Gastroesophageal sphincter (tissue), 3 donors: ENCODE measurements at regions not wholly inside any gene's neighbourhood (a gene's known extent, or its start where the extent isn't known, plus 50 kb on each side); places are given as distances from the start of the nearest gene placed in this dataset.

Experiments used
- EP300 ChIP-seq: sonication (generic); formaldehyde crosslinking; IDR thresholded peaks from one replicate; pipeline ENCODE4 v1.6.1; 2017; ENCODE audit warnings: antibody characterized with exemption, mild to moderate bottlenecking
- POLR2A ChIP-seq, 2 donors: fragments of 450-650 bp; IDR thresholded peaks; one replicate each; pipeline ENCODE4 v1.6.1; 2017; ENCODE audit warnings: antibody characterized with exemption in 2 of 2, mild to moderate bottlenecking in 2 of 2, moderate library complexity in 1 of 2
- POLR2AphosphoS5 ChIP-seq: sonication (generic); formaldehyde crosslinking; IDR thresholded peaks from one replicate; pipeline ENCODE4 v1.6.1; 2017; ENCODE audit warnings: antibody characterized with exemption
- TF ChIP-seq, protein P1 (sequence below), 4 experiments: fragments of 200-600 bp in 2 of 4; fragments of 450-650 bp in 2 of 4; sonication (generic) in 1 of 4; IDR thresholded peaks; one replicate each; pipeline ENCODE4 v1.5.1; 2017 to 2019; ENCODE audit warnings: antibody characterized with exemption in 4 of 4, mild to moderate bottlenecking in 2 of 4, moderate library complexity in 2 of 4

DNA sequence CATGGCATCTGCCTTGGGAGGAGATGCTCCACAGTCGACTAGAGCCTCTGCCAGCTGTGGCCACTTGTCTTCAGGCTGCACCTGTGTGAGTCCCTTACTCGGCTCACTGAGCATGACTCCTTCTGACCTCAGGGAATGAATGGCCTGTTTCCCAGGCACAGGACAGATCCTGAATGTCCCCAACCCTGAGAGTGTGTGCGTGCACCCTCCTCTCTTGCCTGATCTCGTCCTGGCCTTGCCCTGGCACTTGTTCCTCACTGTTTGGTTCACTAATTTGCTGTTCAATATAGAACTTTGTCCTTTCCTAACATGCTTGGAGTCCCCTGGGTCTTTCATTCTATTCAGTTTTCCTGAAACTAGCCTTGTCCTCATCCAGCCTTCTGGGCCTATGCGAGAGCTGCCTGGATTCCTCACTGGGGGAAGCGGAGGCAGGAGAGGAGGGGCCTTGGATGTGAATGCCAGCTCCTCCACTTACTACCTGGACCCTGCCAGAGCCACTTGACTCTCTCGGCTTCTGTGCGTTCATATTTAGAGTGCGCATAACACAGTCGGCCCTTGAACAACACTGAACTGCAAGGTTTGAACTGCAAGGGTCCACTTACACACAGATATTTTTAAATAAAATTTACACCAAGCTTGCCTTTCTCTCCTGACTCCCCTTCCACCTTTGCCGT is 184.8 kb downstream of the ACKR3 start:
- TF ChIP-seq, protein P1, sequence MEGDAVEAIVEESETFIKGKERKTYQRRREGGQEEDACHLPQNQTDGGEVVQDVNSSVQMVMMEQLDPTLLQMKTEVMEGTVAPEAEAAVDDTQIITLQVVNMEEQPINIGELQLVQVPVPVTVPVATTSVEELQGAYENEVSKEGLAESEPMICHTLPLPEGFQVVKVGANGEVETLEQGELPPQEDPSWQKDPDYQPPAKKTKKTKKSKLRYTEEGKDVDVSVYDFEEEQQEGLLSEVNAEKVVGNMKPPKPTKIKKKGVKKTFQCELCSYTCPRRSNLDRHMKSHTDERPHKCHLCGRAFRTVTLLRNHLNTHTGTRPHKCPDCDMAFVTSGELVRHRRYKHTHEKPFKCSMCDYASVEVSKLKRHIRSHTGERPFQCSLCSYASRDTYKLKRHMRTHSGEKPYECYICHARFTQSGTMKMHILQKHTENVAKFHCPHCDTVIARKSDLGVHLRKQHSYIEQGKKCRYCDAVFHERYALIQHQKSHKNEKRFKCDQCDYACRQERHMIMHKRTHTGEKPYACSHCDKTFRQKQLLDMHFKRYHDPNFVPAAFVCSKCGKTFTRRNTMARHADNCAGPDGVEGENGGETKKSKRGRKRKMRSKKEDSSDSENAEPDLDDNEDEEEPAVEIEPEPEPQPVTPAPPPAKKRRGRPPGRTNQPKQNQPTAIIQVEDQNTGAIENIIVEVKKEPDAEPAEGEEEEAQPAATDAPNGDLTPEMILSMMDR (IDR thresholded peaks at IDR 0.05) = no peak
- TF ChIP-seq POLR2A (IDR thresholded peaks at IDR 0.05) (no peak), POLR2AphosphoS5 (no peak), EP300 (no peak)
